ENCODE measurements at regions not wholly inside any gene's neighbourhood (a gene's known extent, or its start where the extent isn't known, plus 50 kb on each side); places are given as distances from the start of the nearest gene placed in this dataset.

DNA sequence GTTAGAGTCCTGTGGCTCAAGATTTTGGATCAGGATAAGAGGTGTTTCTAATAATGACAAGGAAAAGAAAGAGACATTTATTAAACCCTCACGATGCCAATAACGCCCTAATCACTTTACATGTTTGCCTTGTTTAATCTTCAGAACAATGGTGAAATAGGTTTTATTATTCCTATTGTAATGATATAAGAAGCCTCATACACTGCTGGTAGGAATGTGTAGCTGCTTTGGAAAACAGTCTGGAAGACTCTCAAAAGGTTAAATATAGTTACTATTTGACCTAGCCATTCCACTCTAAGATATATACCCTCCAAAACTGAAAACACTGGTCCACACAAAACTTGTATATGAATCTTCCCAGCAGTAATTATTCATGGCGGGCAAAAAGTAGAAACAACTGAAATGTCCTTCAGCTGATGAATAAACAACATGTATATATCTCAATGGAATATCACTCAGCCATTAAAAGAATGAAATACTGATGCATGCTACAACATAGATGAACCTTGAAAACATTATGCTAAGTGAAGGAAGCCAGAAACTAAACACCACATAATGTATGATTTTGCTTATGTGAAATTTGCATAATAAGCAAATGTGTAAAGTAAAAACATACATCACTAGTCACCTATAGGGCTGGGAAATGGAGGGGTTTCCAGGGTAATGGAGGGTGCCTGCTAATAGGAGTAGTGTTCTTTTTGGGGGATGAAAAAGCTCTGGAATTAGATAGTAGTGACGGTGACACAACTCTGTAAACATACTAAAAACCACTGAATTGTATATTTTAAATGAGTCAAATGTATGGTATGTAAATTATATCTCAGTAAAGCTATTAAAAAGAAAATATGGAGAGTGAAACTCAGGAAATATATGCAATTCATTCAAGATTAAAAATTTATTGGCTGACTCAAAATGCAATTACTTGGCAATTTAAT, 76.9 kb upstream of the ANK3 start:
- DNase-seq = no peak

DNA sequence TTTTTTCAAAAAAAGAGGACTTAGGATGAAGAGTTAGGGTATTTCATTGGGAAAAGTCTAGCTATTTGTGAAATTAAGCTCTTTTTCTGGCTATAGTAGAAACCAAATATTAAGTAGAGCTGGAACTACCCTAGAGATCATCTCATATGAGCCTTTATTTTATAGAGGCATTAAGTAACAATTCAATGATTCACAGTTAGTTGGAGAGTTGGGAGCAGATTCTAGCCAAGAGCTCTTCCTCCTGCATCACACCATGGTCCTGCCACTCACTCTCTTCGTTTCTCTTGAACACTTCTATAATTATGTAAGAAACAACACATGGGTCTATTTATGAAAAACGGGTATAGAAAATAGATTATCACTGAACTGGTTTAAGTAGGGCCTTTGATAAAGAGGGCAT, 76.1 kb upstream of the ANK3 start:
- DNase-seq = no peak

DNA sequence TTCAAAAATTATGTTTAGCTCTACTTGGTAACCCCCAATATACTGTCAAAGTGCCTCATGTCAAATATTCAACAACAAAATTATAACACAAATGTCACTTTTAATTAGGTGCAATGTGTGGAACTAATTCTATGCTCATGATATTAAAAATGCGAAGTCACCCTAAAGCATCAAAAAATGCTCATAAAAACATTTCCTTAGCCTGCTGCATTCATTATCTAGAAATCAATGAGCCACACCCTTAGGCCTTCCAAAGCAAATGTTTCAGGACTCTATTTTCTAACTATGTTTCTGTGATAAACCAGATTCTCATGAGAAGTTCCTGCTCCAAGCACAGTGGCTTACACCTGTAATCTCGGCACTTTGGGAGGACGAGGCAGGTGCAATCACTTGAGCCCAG, 75.0 kb upstream of the ANK3 start:
- no peak for DNase-seq

DNA sequence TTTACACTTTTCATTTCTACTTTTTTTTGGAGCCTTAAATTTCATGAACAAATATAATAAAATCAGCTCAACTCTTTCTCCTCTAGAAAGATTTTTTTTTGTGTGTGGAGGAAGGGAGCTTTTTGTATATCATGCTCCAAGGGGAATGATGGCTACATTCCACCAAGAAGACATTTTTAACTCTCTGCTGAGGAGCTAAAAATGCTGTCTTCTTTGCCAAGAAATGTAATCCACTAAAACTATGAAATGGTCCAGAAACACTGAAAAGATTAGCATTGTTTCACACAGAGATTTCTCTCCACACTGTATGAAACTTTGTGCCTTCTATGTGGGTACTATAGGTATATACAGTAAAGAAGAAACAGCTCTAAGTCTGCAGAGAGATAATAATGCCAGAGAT, 74.1 kb upstream of the ANK3 start:
- DNase-seq = no peak

- no peak for DNase-seq
Measured at GRCh38 chr10:60461688-60462087, 72.0 kb upstream of the ANK3 start.

DNA sequence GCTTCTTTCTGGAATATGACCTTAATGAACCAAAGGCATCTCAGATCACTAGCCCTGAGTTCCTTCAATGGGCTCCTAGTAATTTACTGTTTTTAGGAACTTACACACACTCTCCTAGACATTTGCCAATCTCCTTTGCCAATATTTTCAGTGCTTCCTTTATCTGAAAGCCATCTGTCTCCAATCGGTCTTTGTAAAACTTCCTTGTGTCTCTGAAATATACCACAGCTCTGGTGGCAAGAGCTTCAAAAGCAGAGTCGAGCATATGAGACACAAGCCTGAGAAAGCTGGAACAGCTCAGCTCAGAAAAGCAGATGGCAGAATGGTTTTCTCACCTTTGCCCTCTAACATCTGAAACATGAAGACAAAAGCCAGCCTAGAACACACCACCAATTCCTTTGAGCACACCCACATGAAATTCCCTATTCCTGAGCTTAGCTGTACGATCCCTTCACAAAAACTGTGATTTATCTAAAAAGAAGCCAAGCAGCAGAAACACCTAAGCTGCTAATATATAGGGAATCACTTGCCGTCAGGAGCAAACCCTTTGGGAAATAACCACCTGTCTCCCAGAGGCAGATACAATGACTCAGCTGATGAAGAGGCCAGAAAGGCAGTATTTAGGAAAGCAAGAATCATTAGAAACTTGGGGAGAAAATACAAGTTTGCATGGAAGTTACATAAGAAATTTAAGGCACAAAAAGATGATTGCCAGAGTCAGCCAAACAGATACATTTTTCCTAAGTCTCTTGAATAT, 70.2 kb upstream of the ANK3 start:
- DNase-seq = peak; percentile 42

DNA sequence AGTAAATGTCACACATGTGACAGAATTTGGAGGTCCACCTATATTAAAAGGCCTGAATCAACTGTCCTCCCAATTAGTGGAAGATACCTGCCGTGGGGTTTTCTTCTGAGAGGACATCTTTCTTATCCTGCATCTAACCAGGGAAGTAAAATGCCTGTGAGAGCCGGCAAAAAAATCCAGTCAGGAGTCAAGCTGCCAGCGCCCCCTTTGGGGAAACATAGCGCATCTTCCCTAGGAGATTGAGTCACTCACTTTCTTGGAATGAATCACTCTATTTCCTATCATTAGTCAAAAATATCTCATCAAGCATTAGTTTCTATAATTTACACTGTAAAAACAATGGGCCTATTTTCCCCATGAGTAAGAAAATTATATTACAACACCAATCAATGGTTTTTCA, 66.4 kb upstream of the ANK3 start:
- no peak for DNase-seq

GRCh38 chr10:60454336-60454735, 64.7 kb upstream of the ANK3 start:
- DNase-seq = no peak

DNA sequence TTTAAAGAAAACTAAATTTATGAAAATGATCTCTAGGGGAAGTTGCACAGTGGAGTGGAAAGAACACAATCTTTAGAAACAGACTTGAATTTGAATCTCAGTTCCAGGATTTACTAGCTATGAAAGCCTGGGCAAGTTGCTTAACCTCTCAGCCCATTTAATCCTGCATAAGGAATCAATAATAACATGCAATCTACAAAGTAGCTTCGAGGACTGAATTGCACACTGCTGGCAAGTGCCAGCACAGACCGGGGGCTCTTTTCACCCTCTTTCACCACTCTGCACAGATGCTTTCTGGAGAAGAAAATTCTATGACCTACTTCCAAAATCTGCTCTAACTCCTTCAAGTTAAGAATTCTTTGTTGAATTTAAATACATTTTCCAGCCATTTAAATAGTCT, 63.4 kb upstream of the ANK3 start:
- peak; percentile 26 for DNase-seq

GRCh38 chr10:60450291-60450690, 60.6 kb upstream of the ANK3 start:
- DNase-seq = no peak

DNA sequence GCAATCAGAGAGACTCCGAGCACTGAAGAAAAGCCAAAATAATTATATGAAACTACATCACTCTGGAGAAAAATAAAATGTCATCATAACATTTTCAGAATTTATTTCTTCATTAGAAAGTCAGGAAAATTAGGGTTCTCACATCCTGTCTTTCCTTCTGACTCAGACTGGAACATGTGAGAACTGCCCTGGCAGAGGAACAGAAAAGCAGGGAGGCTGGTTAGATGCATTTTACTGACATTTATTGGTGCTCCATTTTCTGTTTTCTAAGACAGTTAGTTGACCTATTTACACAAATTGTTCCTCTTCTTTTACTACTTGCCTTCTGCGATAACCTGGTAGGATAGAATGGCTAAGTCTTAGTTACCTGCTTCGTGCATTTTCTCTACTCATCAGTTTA, 58.6 kb upstream of the ANK3 start:
- no peak for DNase-seq

DNA sequence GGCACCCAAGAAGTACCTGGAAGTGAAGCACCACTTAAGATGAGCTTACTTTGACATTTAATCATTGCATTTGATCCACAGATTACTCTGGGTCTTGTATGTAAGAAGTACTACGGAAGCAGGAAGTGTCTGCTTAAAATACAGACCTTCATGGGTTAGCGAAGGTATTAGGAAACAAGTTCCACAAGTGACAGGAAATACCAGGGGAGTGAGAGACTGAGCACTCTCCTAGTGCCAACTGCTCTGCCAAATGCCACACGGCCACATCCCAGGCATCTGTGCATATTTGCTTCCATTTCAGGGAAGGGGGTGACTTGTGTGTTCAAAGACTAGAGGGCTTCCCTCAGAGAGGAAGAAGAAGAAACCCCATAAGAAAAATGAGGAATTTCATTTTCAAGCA, 57.2 kb upstream of the ANK3 start:
- DNase-seq = no peak

GRCh38 chr10:60446070-60446833, 56.6 kb upstream of the ANK3 start:
- DNase-seq = no peak

- peak; percentile 9 for DNase-seq
Measured at GRCh38 chr10:60444494-60445064, 54.9 kb upstream of the ANK3 start.

- DNase-seq = no peak
Measured at GRCh38 chr10:60443346-60443745, 53.7 kb upstream of the ANK3 start.

DNA sequence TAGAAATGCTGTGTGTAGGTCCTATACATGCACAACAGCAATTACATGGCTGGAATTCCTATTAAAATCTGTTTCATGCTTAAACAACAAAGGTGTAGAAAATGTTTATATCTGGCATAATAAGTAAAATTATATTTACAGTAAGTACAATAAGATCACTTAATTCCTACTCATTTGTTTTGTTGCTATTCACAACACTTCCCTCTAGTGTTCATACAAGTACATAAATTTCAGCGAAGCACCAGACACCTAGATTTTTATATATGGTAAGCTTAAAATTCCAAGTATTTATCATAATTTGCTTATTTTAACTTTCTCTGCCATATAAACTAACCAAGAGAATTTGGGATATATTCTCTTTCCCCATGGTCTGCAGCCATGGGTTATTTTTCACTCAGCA, 51.8 kb upstream of the ANK3 start:
- no peak for DNase-seq

- DNase-seq = peak; percentile 15
Measured at GRCh38 chr10:60439641-60440040, 50.0 kb upstream of the ANK3 start.
